KMS-11 (cell line): ENCODE measurements at regions not wholly inside any gene's neighbourhood (a gene's known extent, or its start where the extent isn't known, plus 50 kb on each side); places are given as distances from the start of the nearest gene placed in this dataset.

Source experiments
- H2AFZ ChIP-seq: fragments of 200-600 bp; sonication (generic); 2 replicates; pipeline ENCODE4 v1.6.1; 2016; ENCODE audit warnings: antibody characterized with exemption, mixed run types, low read depth
- H3K27ac ChIP-seq: fragments of 200-600 bp; sonication (generic); 2 replicates; pipeline ENCODE4 v1.6.1; 2016; ENCODE audit warnings: mild to moderate bottlenecking, mixed run types
- H3K27me3 ChIP-seq: fragments of 200-600 bp; sonication (generic); 2 replicates; pipeline ENCODE4 v1.6.1; 2017; ENCODE audit warnings: mild to moderate bottlenecking, low read depth, mixed run types, moderate library complexity; ENCODE audit not compliant: insufficient read depth
- H3K36me3 ChIP-seq: fragments of 200-600 bp; sonication (generic); 2 replicates; pipeline ENCODE4 v1.6.1; 2017; ENCODE audit warnings: mild to moderate bottlenecking, mixed run types; ENCODE audit not compliant: insufficient read depth
- H3K4me1 ChIP-seq: fragments of 200-600 bp; sonication (generic); 2 replicates; pipeline ENCODE4 v1.6.1; 2016; ENCODE audit warnings: mild to moderate bottlenecking, low read depth, mixed run types; ENCODE audit not compliant: poor library complexity, severe bottlenecking
- H3K4me2 ChIP-seq: fragments of 200-600 bp; sonication (generic); 2 replicates; pipeline ENCODE4 v1.7.0; 2016; ENCODE audit warnings: mild to moderate bottlenecking, mixed run types
- H3K4me3 ChIP-seq: fragments of 200-600 bp; sonication (generic); IDR thresholded peaks from 2 replicates; pipeline ENCODE4 v1.6.1; 2017; ENCODE audit warnings: low read depth, low read length, mixed read lengths; ENCODE audit not compliant: insufficient read depth
- H3K79me2 ChIP-seq: fragments of 200-600 bp; sonication (generic); 2 replicates; pipeline ENCODE4 v1.6.1; 2016; ENCODE audit warnings: low read depth, mixed run types; ENCODE audit not compliant: insufficient read depth
- H3K9ac ChIP-seq: fragments of 200-600 bp; sonication (generic); 2 replicates; pipeline ENCODE4 v1.6.1; 2016; ENCODE audit warnings: mild to moderate bottlenecking, mixed run types
- H4K20me1 ChIP-seq: fragments of 200-600 bp; sonication (generic); 2 replicates; pipeline ENCODE4 v1.6.1; 2016; ENCODE audit warnings: mild to moderate bottlenecking, mixed run types; ENCODE audit not compliant: insufficient read depth
- CTCF ChIP-seq: fragments of 200-600 bp; sonication (generic); conservative IDR thresholded peaks from 2 replicates; pipeline ENCODE4 v1.6.1; 2017; ENCODE audit warnings: low read depth, mild to moderate bottlenecking, antibody characterized with exemption, low read length, moderate library complexity, mixed read lengths

DNA sequence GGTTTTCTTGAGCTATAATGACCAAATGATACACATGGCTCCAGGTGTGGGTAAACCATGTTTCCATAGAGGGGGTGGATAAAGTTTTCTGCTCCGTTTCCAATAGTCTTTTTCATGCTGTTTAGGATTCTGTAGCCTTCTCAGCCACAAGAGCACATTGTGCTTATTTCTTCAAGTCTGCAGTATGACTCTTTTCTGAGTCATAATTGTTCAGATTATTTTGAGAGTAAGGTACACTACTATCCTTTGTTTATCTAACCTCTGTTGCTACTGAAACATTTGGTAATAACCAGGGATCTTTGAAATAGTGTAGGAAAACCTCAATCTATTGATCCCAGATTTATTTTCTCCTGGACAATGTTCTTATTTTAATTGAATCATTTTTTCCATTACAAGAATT, 247.9 kb upstream of the BMP2 start:
- H3K4me1 ChIP-seq, result no peaks in the 10 kb centered on the region
- H4K20me1 ChIP-seq, result no peaks in the 10 kb centered on the region
- no peaks in the 10 kb centered on the region for H3K79me2 ChIP-seq
- H3K4me2 ChIP-seq, result no peak overlapping the region
- no peaks in the 10 kb centered on the region for H3K27me3 ChIP-seq
- no peak for TF ChIP-seq CTCF
- H3K27ac ChIP-seq, result no peak overlapping the region
- H3K9ac ChIP-seq, result no peak overlapping the region
- H3K4me3 ChIP-seq, result no peak overlapping the region
- H2AFZ ChIP-seq, result no peak overlapping the region
- no peaks in the 10 kb centered on the region for H3K36me3 ChIP-seq

GRCh38 chr20:6515261-6515660, 252.2 kb upstream of the BMP2 start:
- Histone ChIP-seq H3K4me2 (no peak overlapping the region), H3K9ac (no peak overlapping the region), H3K4me1 (no peaks in the 10 kb centered on the region), H3K36me3 (no peaks in the 10 kb centered on the region), H3K27me3 (no peaks in the 10 kb centered on the region), H4K20me1 (no peaks in the 10 kb centered on the region), H3K27ac (no peak overlapping the region), H3K4me3 (no peak overlapping the region), H3K79me2 (no peaks in the 10 kb centered on the region), H2AFZ (no peak overlapping the region)
- TF ChIP-seq CTCF, result no peak

DNA sequence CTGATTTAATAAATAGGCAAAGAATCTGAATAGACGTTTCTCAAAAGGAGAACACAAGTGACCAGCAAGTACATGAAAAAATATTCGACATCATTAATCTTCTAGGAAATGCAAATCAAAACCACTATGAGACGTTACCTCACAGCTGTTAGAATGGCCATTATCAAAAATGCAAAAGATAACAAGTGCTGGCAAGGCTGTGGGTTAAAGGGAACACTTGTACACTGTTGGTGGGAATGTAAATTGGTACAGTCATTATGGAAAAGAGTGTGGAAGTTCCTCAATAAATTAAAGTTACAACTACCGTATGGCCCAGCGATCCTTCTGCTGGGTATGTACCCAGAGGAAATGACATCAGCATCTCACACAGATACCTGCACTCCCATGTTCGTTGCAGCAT, 253.9 kb upstream of the BMP2 start:
- Histone ChIP-seq H3K4me3 (no peak overlapping the region), H3K27ac (no peak overlapping the region)

DNA sequence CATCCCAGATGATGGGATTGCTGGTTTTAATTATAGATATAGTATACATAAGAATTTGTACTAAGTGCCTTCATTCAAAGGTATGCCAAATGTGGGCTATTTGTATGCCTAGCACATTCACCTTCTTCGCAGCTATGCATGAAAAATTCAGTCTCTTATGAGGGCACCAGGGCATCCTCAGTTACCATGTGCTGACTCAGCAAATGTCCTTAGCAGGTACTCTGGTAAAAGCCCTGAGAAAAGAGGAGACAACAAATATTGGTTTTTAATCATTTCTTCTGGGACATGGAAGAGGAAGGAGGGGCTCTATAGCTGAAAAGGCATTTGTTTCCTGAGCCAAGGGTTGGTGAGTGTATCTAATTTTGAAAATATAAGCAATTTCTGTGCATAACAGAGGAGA, 258.1 kb upstream of the BMP2 start:
- Histone ChIP-seq H2AFZ (no peak overlapping the region), H4K20me1 (no peaks in the 10 kb centered on the region), H3K4me2 (no peak overlapping the region), H3K27me3 (no peaks in the 10 kb centered on the region), H3K79me2 (no peaks in the 10 kb centered on the region), H3K36me3 (no peaks in the 10 kb centered on the region), H3K4me3 (no peak overlapping the region), H3K9ac (no peak overlapping the region), H3K27ac (no peak overlapping the region), H3K4me1 (no peaks in the 10 kb centered on the region)
- no peak for TF ChIP-seq CTCF

More for the DNA sequence above, 253.9 kb upstream of the BMP2 start:
- Histone ChIP-seq H2AFZ (no peak overlapping the region), H3K36me3 (no peaks in the 10 kb centered on the region), H3K9ac (no peak overlapping the region), H3K4me1 (no peaks in the 10 kb centered on the region), H3K27me3 (no peaks in the 10 kb centered on the region), H3K79me2 (no peaks in the 10 kb centered on the region), H3K4me2 (no peak overlapping the region), H4K20me1 (no peaks in the 10 kb centered on the region)
- no peak for TF ChIP-seq CTCF

DNA sequence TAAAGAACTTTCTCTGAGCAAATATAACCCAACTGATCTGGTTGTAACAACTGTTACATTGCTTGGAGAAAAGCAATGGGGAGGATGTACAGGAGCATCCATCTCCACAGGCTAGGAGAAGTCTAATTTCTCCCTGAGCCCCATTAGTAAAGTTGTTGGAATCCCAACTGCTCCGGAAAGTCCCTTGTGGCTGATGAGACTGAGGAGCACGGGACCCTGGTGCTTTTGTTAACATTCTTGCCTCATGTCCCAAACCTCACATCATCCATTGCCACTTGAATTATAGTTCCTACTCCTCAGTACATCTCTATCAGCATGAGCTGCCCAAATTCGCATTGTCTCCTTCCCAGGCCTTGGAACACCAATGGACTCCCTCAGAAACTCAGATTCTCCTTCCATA, 260.6 kb upstream of the BMP2 start:
- Histone ChIP-seq H4K20me1 (no peaks in the 10 kb centered on the region), H3K79me2 (no peaks in the 10 kb centered on the region), H3K4me1 (no peaks in the 10 kb centered on the region), H2AFZ (no peak overlapping the region), H3K9ac (no peak overlapping the region), H3K27ac (no peak overlapping the region), H3K4me3 (no peak overlapping the region), H3K4me2 (no peak overlapping the region), H3K36me3 (no peaks in the 10 kb centered on the region), H3K27me3 (no peaks in the 10 kb centered on the region)
- TF ChIP-seq CTCF, result no peak
